GM23338 (cell line): ENCODE measurements at regions not wholly inside any gene's neighbourhood (a gene's known extent, or its start where the extent isn't known, plus 50 kb on each side); places are given as distances from the start of the nearest gene placed in this dataset.

Source experiments
- ATAC-seq: fragments of 200-7000 bp; cut with Tn5 transposase; 3 replicates; pipeline ENCODE4 v1.9.1; 2020
- DNase-seq: peaks from one replicate; pipeline ENCODE4 v3.0.0-alpha.2; 2015; ENCODE audit warnings: low spot score
- H2AFZ ChIP-seq: fragments of 200-600 bp; sonication (generic); 2 replicates; pipeline ENCODE4 v1.8.0; 2016; ENCODE audit warnings: antibody characterized with exemption, mild to moderate bottlenecking, moderate library complexity
- H3F3A ChIP-seq: fragments of 200-600 bp; sonication (generic); replicated peaks from 2 replicates; pipeline ENCODE4 v1.8.0; 2017; ENCODE audit warnings: antibody characterized with exemption, mixed run types, low read depth
- H3K27ac ChIP-seq: fragments of 200-600 bp; sonication (generic); 2 replicates; pipeline ENCODE4 v1.6.1; 2016; ENCODE audit warnings: low read depth
- H3K27me3 ChIP-seq: fragments of 200-600 bp; sonication (generic); 2 replicates; pipeline ENCODE4 v1.8.0; 2016; ENCODE audit warnings: mild to moderate bottlenecking, mixed run types, moderate library complexity; ENCODE audit not compliant: insufficient read depth
- H3K36me3 ChIP-seq: fragments of 200-600 bp; sonication (generic); 2 replicates; pipeline ENCODE4 v1.8.0; 2016; ENCODE audit warnings: mild to moderate bottlenecking; ENCODE audit not compliant: insufficient read depth
- H3K4me1 ChIP-seq: fragments of 200-600 bp; sonication (generic); 2 replicates; pipeline ENCODE4 v1.8.0; 2016; ENCODE audit warnings: mild to moderate bottlenecking, moderate library complexity; ENCODE audit not compliant: insufficient read depth
- H3K4me2 ChIP-seq: fragments of 200-600 bp; sonication (generic); 2 replicates; pipeline ENCODE4 v1.7.1; 2017; ENCODE audit warnings: mixed run types
- H3K4me3 ChIP-seq: fragments of 200-600 bp; sonication (generic); 2 replicates; pipeline ENCODE4 v1.6.1; 2016; ENCODE audit warnings: mixed run types
- H3K79me2 ChIP-seq: fragments of 200-600 bp; sonication (generic); replicated peaks from 2 replicates; pipeline ENCODE4 v1.8.0; 2017; ENCODE audit warnings: mild to moderate bottlenecking; ENCODE audit not compliant: insufficient read depth
- H3K9me2 ChIP-seq: fragments of 200-600 bp; sonication (generic); 2 replicates; pipeline ENCODE4 v1.8.0; 2017; ENCODE audit not compliant: insufficient read depth
- H4K20me1 ChIP-seq: fragments of 200-600 bp; sonication (generic); replicated peaks from 2 replicates; pipeline ENCODE4 v1.8.0; 2017; ENCODE audit warnings: mild to moderate bottlenecking; ENCODE audit not compliant: insufficient read depth
- H3K27ac Mint-ChIP-seq: 2 replicates; pipeline ENCODE4 v1.8.0; 2020; ENCODE audit warnings: inconsistent platforms, mild to moderate bottlenecking, moderate library complexity, mixed read lengths
- H3K27me3 Mint-ChIP-seq: 3 replicates; pipeline ENCODE4 v1.8.0; 2022; ENCODE audit warnings: low read depth, mild to moderate bottlenecking, moderate library complexity, mixed read lengths, inconsistent platforms; ENCODE audit not compliant: insufficient read depth, poor library complexity
- H3K36me3 Mint-ChIP-seq: 3 replicates; pipeline ENCODE4 v1.8.0; 2021; ENCODE audit warnings: low read depth, mild to moderate bottlenecking, inconsistent platforms, moderate library complexity, mixed read lengths
- H3K4me1 Mint-ChIP-seq: 3 replicates; pipeline ENCODE4 v1.8.0; 2020; ENCODE audit warnings: mild to moderate bottlenecking, inconsistent platforms, mixed read lengths
- H3K4me3 Mint-ChIP-seq: 3 replicates; pipeline ENCODE4 v1.8.0; 2021; ENCODE audit warnings: moderate library complexity, mild to moderate bottlenecking, inconsistent platforms, mixed read lengths
- H3K9me3 Mint-ChIP-seq: 3 replicates; pipeline ENCODE4 v1.8.0; 2020; ENCODE audit warnings: moderate library complexity, mild to moderate bottlenecking, inconsistent platforms, mixed read lengths
- CREB1 ChIP-seq: fragments of 250-450 bp; sonication (Bioruptor Pico); IDR thresholded peaks from 2 replicates; pipeline ENCODE4 v1.5.0; 2020; ENCODE audit warnings: low read depth, mild to moderate bottlenecking, moderate library complexity
- CTCF ChIP-seq, 2 experiments: fragments of 200-600 bp in 1 of 2; sonication (generic) in 1 of 2; conservative IDR thresholded peaks; 2 replicates each; pipeline versions ENCODE4 v1.5.1 to v1.6.1; 2016 to 2017; ENCODE audit warnings: antibody characterized with exemption in 2 of 2, low read depth in 2 of 2, mild to moderate bottlenecking in 2 of 2, moderate library complexity in 1 of 2
- ETS1 ChIP-seq: IDR thresholded peaks from 2 replicates; pipeline ENCODE4 v1.6.1; 2016; ENCODE audit warnings: antibody characterized with exemption
- EZH2 ChIP-seq: fragments of 200-600 bp; sonication (generic); IDR thresholded peaks from one replicate; pipeline ENCODE4 v1.8.0; 2017; ENCODE audit warnings: antibody characterized with exemption, mild to moderate bottlenecking, low read depth; ENCODE audit not compliant: unreplicated experiment
- EZH2phosphoT487 ChIP-seq: fragments of 200-600 bp; sonication (generic); IDR thresholded peaks from one replicate; pipeline ENCODE4 v1.8.1; 2018; ENCODE audit warnings: antibody characterized with exemption; ENCODE audit not compliant: unreplicated experiment
- JUNB ChIP-seq: IDR thresholded peaks from one replicate; pipeline ENCODE4 v1.6.1; 2016; ENCODE audit warnings: antibody characterized with exemption; ENCODE audit not compliant: unreplicated experiment
- NANOG ChIP-seq: IDR thresholded peaks from 2 replicates; pipeline ENCODE4 v1.6.1; 2016; ENCODE audit warnings: antibody characterized with exemption, borderline replicate concordance
- POLR2AphosphoS5 ChIP-seq: IDR thresholded peaks from 2 replicates; pipeline ENCODE4 v1.6.1; 2016; ENCODE audit warnings: antibody characterized with exemption, low read depth
- REST ChIP-seq: IDR thresholded peaks from one replicate; pipeline ENCODE4 v1.6.1; 2018; ENCODE audit warnings: antibody characterized with exemption; ENCODE audit not compliant: unreplicated experiment
- STAT1 ChIP-seq: IDR thresholded peaks from one replicate; pipeline ENCODE4 v1.6.1; 2016; ENCODE audit warnings: antibody characterized with exemption; ENCODE audit not compliant: unreplicated experiment
- ZNF114 ChIP-seq: fragments of 250-450 bp; sonication (Bioruptor Pico); IDR thresholded peaks from 2 replicates; pipeline ENCODE4 v1.5.0; 2020; ENCODE audit warnings: mild to moderate bottlenecking, moderate library complexity
- ZNF331 ChIP-seq: fragments of 250-450 bp; sonication (Bioruptor Pico); IDR thresholded peaks from 2 replicates; pipeline ENCODE4 v1.5.0; 2020; ENCODE audit warnings: low read depth, mild to moderate bottlenecking, moderate library complexity
- ZNF462 ChIP-seq: fragments of 250-450 bp; sonication (Bioruptor Pico); IDR thresholded peaks from 2 replicates; pipeline ENCODE4 v1.5.0; 2020; ENCODE audit warnings: mild to moderate bottlenecking, moderate library complexity

DNA sequence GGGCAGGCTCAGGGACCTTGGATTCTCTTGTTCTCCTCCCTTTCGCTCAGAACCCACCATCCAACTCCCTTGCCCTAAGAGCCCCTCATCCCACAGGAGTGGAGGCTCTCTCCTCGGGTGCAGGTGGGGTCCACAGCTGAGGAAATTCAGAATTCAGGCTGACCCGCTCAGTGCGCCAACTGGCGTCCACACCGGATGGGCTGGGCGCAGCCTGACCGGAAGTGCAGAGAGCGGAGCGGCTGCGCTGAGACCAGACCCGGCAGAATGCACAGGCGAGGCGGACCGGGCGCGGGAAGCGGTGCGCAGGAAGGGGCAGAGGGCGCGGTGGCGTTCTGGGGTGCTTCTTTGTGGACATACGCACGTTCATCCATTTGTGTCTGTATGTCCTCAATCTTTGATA is 210.4 kb upstream of the NDN start:
- Mint-ChIP-seq H3K4me3 (no peak overlapping the region), H3K4me1 (no peaks in the 10 kb centered on the region), H3K27me3 (peaks cover 5% of the 10 kb centered on the region), H3K36me3 (peaks cover 7% of the 10 kb centered on the region), H3K27ac (no peak overlapping the region), H3K9me3 (peaks cover 73% of the 10 kb centered on the region)
- ATAC-seq (peak; percentile 56), DNase-seq (peak; percentile 36)
- Histone ChIP-seq H3F3A (no peaks in the 10 kb centered on the region), H3K27me3 (no peaks in the 10 kb centered on the region), H3K36me3 (no peaks in the 10 kb centered on the region), H4K20me1 (no peaks in the 10 kb centered on the region), H3K4me3 (peak overlapping the region; percentile 42), H3K27ac (no peak overlapping the region), H3K4me1 (no peaks in the 10 kb centered on the region), H3K4me2 (peak overlapping the region; percentile 45; the same call in 1 of the 2 replicates), H3K79me2 (no peaks in the 10 kb centered on the region), H3K9me2 (no peaks in the 10 kb centered on the region), H2AFZ (peak overlapping the region; percentile 56; the same call in 1 of the 2 replicates)
- TF ChIP-seq EZH2phosphoT487 = no peak
- no peak for TF ChIP-seq POLR2AphosphoS5
- no peak for TF ChIP-seq CREB1 (CRISPR knock-in tag)
- no peak for TF ChIP-seq REST
- no peak for TF ChIP-seq ZNF331
- TF ChIP-seq JUNB = no peak
- TF ChIP-seq ZNF114 (CRISPR knock-in tag) = no peak
- TF ChIP-seq EZH2 = no peak
- TF ChIP-seq ETS1 = no peak
- no peak for TF ChIP-seq ZNF462 (CRISPR knock-in tag)
- TF ChIP-seq CTCF (conservative IDR thresholded peaks at IDR 0.05; ENCODE audit: low read depth in 2 of 2) = no peak
- TF ChIP-seq NANOG = no peak
- TF ChIP-seq STAT1 = no peak
